ENCODE measurements at regions not wholly inside any gene's neighbourhood (a gene's known extent, or its start where the extent isn't known, plus 50 kb on each side); places are given as distances from the start of the nearest gene placed in this dataset.

DNA sequence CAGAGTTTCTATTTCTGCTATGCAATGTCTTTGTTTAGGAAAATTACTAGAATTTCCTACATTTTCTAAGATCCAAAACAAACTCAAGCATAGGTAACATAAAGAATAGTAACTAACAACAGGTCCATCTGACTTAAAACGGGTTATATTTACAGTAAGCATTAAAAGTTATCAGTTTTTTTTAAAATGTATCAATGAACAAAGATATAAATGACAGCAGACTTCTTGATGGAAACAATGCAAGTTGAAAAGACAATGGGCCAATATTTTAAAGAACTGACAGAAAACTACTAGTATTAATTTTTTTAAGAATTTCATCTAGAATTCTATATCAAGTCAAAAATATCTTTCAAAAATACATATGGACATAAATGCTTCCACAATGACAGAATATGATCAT lies 367.1 kb upstream of the MGAT4C start:
- Histone ChIP-seq H3K36me3 (ENCODE audit: control insufficient read depth, low read length) (no peaks in the 10 kb centered on the region), H3K9me3 (ENCODE audit: control insufficient read depth, insufficient read depth, low read length) (no peaks in the 10 kb centered on the region; the same call in 1 of the 2 replicates), H3F3A (ENCODE audit: control insufficient read depth, insufficient read depth) (no peaks in the 10 kb centered on the region), H4K20me1 (ENCODE audit: control insufficient read depth, insufficient read depth, low read depth, low read length) (no peaks in the 10 kb centered on the region), H3K27ac (ENCODE audit: low read depth, low read length) (no peak overlapping the region), H3K4me3 (ENCODE audit: low read length) (no peak overlapping the region), H3K79me2 (ENCODE audit: control insufficient read depth, low read length) (no peaks in the 10 kb centered on the region), H3K4me1 (ENCODE audit: control insufficient read depth, low read length) (no peaks in the 10 kb centered on the region), H3K9me2 (replicated peaks; ENCODE audit: control insufficient read depth, low read length) (no peaks in the 10 kb centered on the region), H3K27me3 (ENCODE audit: control insufficient read depth, low read length) (no peaks in the 10 kb centered on the region), H3K4me2 (ENCODE audit: low read length) (no peak overlapping the region)
- TF ChIP-seq CTCF (IDR thresholded peaks at IDR 0.05; ENCODE audit: low read depth, low read length, poor library complexity, severe bottlenecking) (no peak), EZH2phosphoT487 (IDR thresholded peaks at IDR 0.05; ENCODE audit: borderline replicate concordance, low read length) (no peak)

DNA sequence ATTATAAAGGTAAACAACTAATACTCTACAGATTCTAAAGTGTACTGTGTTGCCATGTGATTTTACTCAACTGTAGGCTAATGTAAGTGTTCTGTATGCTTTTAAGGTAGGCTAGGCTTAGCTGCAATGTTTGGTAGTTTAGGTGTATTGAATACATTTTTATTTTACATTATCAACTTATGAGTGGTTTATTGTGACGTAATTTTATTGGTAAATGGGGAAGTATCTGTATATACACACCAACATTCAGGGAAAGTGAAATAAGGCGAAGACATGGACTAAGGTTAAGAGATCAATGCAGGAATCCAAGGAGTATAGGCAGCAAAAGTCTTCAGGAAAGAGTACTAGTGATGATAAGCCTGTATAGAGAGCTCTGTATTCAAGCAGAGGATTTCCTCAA lies 365.8 kb upstream of the MGAT4C start:
- Histone ChIP-seq H3K36me3 (ENCODE audit: control insufficient read depth, low read length) (no peaks in the 10 kb centered on the region), H3K4me2 (ENCODE audit: low read length) (no peak overlapping the region), H3K9me3 (ENCODE audit: control insufficient read depth, insufficient read depth, low read length) (no peaks in the 10 kb centered on the region; the same call in 1 of the 2 replicates), H3K27ac (ENCODE audit: low read depth, low read length) (no peak overlapping the region), H4K20me1 (ENCODE audit: control insufficient read depth, insufficient read depth, low read depth, low read length) (no peaks in the 10 kb centered on the region), H3K27me3 (ENCODE audit: control insufficient read depth, low read length) (no peaks in the 10 kb centered on the region), H3K9me2 (replicated peaks; ENCODE audit: control insufficient read depth, low read length) (no peaks in the 10 kb centered on the region), H3F3A (ENCODE audit: control insufficient read depth, insufficient read depth) (no peaks in the 10 kb centered on the region), H3K4me1 (ENCODE audit: control insufficient read depth, low read length) (no peaks in the 10 kb centered on the region), H3K4me3 (ENCODE audit: low read length) (no peak overlapping the region), H3K79me2 (ENCODE audit: control insufficient read depth, low read length) (no peaks in the 10 kb centered on the region)
- TF ChIP-seq CTCF (IDR thresholded peaks at IDR 0.05; ENCODE audit: low read depth, low read length, poor library complexity, severe bottlenecking) (no peak), EZH2phosphoT487 (IDR thresholded peaks at IDR 0.05; ENCODE audit: borderline replicate concordance, low read length) (no peak)

- H3K4me1 ChIP-seq (ENCODE audit: control insufficient read depth, low read length) = no peaks in the 10 kb centered on the region
- TF ChIP-seq CTCF (IDR thresholded peaks at IDR 0.05; ENCODE audit: low read depth, low read length, poor library complexity, severe bottlenecking) = no peak
- no peak for TF ChIP-seq EZH2phosphoT487 (IDR thresholded peaks at IDR 0.05; ENCODE audit: borderline replicate concordance, low read length)
- H4K20me1 ChIP-seq (ENCODE audit: control insufficient read depth, insufficient read depth, low read depth, low read length) = no peaks in the 10 kb centered on the region
- H3K36me3 ChIP-seq (ENCODE audit: control insufficient read depth, low read length) = no peaks in the 10 kb centered on the region
- no peaks in the 10 kb centered on the region for H3K9me3 ChIP-seq (ENCODE audit: control insufficient read depth, insufficient read depth, low read length)
- no peak overlapping the region for H3K4me2 ChIP-seq (ENCODE audit: low read length)
- no peaks in the 10 kb centered on the region for H3K9me2 ChIP-seq (replicated peaks; ENCODE audit: control insufficient read depth, low read length)
- no peaks in the 10 kb centered on the region for H3F3A ChIP-seq (ENCODE audit: control insufficient read depth, insufficient read depth)
- H3K27me3 ChIP-seq (ENCODE audit: control insufficient read depth, low read length) = no peaks in the 10 kb centered on the region
- no peaks in the 10 kb centered on the region for H3K79me2 ChIP-seq (ENCODE audit: control insufficient read depth, low read length)
- H3K4me3 ChIP-seq (ENCODE audit: low read length) = no peak overlapping the region
- H3K27ac ChIP-seq (ENCODE audit: low read depth, low read length) = no peak overlapping the region
Observed at GRCh38 chr12:86613311-86613710, 357.1 kb upstream of the MGAT4C start.

DNA sequence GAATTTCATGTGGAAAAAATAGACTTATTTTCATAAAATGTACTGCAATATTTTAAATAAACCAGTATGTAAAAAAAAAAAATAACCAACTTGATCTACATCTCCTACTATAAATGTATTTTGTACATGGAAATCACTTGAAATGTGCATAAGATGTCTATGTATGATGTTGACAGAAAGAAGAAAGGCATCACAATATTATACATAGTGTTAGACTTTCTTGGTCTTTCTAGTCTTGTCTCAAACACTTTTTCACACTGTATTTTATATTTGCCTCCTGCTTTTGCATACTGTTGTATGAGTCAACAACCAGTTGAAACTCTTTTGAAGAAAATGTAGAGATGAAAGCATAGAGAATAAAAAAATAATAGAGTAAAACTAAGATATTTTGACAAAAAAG lies 352.4 kb upstream of the MGAT4C start:
- Histone ChIP-seq H3K4me2 (ENCODE audit: low read length) (no peak overlapping the region), H4K20me1 (ENCODE audit: control insufficient read depth, insufficient read depth, low read depth, low read length) (no peaks in the 10 kb centered on the region), H3K9me2 (replicated peaks; ENCODE audit: control insufficient read depth, low read length) (no peaks in the 10 kb centered on the region), H3K4me1 (ENCODE audit: control insufficient read depth, low read length) (no peaks in the 10 kb centered on the region), H3K79me2 (ENCODE audit: control insufficient read depth, low read length) (no peaks in the 10 kb centered on the region), H3K9me3 (ENCODE audit: control insufficient read depth, insufficient read depth, low read length) (no peaks in the 10 kb centered on the region), H3K27ac (ENCODE audit: low read depth, low read length) (no peak overlapping the region), H3F3A (ENCODE audit: control insufficient read depth, insufficient read depth) (no peaks in the 10 kb centered on the region), H3K27me3 (ENCODE audit: control insufficient read depth, low read length) (no peaks in the 10 kb centered on the region), H3K4me3 (ENCODE audit: low read length) (no peak overlapping the region), H3K36me3 (ENCODE audit: control insufficient read depth, low read length) (no peaks in the 10 kb centered on the region)
- no peak for TF ChIP-seq CTCF (IDR thresholded peaks at IDR 0.05; ENCODE audit: low read depth, low read length, poor library complexity, severe bottlenecking)
- TF ChIP-seq EZH2phosphoT487 (IDR thresholded peaks at IDR 0.05; ENCODE audit: borderline replicate concordance, low read length) = no peak

Measured in DOHH2 (cell line).